ENCODE measurements at regions not wholly inside any gene's neighbourhood (a gene's known extent, or its start where the extent isn't known, plus 50 kb on each side); places are given as distances from the start of the nearest gene placed in this dataset.

DNA sequence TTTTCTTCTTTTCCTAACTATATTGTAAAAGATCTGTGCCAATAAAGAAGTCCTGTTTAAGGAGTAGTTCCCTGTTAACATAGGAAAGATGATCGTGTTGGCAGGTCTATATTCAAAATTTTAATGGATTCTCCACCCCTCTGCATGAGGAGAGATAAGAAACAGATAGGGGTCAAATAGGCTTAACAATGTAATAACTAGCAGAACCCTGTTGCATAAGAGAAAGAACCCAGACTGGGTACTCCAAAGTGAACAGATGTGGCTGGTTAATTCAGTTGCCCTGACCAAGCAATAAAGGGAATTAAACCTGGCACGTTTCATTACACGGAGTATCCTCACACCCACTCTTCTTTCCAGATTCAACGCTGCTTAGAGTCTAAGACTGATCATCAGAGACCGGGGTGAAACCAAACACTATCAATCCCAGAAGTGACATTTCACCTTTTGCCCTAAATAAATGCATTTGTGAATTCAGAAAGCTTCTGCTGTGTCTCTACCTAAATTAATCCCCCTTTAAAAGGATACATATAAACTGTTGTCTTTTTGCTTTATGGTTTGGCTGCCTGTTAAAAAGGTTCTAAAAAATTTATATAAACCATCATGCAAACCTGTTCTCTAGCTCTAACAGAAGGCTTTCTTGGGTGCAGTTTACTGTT, 1276.9 kb upstream of the WWC1 start:
- TF ChIP-seq BACH2 (CRISPR knock-in tag; IDR thresholded peaks at IDR 0.05; ENCODE audit: borderline replicate concordance): no peak
- no peak for TF ChIP-seq ZFP30 (CRISPR knock-in tag; IDR thresholded peaks at IDR 0.05)
- TF ChIP-seq ESRRG (CRISPR knock-in tag; IDR thresholded peaks at IDR 0.05): no peak
- TF ChIP-seq TOX (CRISPR knock-in tag; IDR thresholded peaks at IDR 0.05; ENCODE audit: borderline replicate concordance): no peak
- TF ChIP-seq, protein P1, sequence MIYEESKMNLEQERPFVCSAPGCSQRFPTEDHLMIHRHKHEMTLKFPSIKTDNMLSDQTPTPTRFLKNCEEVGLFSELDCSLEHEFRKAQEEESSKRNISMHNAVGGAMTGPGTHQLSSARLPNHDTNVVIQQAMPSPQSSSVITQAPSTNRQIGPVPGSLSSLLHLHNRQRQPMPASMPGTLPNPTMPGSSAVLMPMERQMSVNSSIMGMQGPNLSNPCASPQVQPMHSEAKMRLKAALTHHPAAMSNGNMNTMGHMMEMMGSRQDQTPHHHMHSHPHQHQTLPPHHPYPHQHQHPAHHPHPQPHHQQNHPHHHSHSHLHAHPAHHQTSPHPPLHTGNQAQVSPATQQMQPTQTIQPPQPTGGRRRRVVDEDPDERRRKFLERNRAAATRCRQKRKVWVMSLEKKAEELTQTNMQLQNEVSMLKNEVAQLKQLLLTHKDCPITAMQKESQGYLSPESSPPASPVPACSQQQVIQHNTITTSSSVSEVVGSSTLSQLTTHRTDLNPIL (CRISPR knock-in tag; IDR thresholded peaks at IDR 0.05; ENCODE audit: low read depth): no peak
- TF ChIP-seq CSDC2 (CRISPR knock-in tag; IDR thresholded peaks at IDR 0.05): no peak
- no peak for TF ChIP-seq POU6F1 (CRISPR knock-in tag; IDR thresholded peaks at IDR 0.05; ENCODE audit: borderline replicate concordance, low read depth)
- no peak for TF ChIP-seq RARB (CRISPR knock-in tag; IDR thresholded peaks at IDR 0.05)
- TF ChIP-seq, protein P2, sequence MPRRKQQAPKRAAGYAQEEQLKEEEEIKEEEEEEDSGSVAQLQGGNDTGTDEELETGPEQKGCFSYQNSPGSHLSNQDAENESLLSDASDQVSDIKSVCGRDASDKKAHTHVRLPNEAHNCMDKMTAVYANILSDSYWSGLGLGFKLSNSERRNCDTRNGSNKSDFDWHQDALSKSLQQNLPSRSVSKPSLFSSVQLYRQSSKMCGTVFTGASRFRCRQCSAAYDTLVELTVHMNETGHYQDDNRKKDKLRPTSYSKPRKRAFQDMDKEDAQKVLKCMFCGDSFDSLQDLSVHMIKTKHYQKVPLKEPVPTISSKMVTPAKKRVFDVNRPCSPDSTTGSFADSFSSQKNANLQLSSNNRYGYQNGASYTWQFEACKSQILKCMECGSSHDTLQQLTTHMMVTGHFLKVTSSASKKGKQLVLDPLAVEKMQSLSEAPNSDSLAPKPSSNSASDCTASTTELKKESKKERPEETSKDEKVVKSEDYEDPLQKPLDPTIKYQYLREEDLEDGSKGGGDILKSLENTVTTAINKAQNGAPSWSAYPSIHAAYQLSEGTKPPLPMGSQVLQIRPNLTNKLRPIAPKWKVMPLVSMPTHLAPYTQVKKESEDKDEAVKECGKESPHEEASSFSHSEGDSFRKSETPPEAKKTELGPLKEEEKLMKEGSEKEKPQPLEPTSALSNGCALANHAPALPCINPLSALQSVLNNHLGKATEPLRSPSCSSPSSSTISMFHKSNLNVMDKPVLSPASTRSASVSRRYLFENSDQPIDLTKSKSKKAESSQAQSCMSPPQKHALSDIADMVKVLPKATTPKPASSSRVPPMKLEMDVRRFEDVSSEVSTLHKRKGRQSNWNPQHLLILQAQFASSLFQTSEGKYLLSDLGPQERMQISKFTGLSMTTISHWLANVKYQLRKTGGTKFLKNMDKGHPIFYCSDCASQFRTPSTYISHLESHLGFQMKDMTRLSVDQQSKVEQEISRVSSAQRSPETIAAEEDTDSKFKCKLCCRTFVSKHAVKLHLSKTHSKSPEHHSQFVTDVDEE (CRISPR knock-in tag; IDR thresholded peaks at IDR 0.05): no peak

Data from SK-N-SH treated with all-trans-retinoic acid at 6 μM for 48 hours (cell line).